Astrocyte of the cerebellum (primary cell): ENCODE measurements at regions not wholly inside any gene's neighbourhood (a gene's known extent, or its start where the extent isn't known, plus 50 kb on each side); places are given as distances from the start of the nearest gene placed in this dataset.

Experiments used
- DNase-seq: peaks from one replicate; pipeline ENCODE4 v3.0.0-alpha.2; 2011; ENCODE audit warnings: low read depth
- H3K4me3 ChIP-seq: 2 replicates; pipeline ENCODE4 v1.5.1; 2011; ENCODE audit warnings: mild to moderate bottlenecking, low read depth, low read length, moderate library complexity
- in situ Hi-C: cut with HindIII; loops from 2 replicates; pipeline ENCODE4 v1.10.0; 2017; ENCODE audit warnings: low sequenced_read_pairs
- TF ChIP-seq, protein P1 (sequence below): IDR thresholded peaks from 2 replicates; pipeline ENCODE4 v1.5.1; 2012; ENCODE audit warnings: low read length, low read depth, moderate library complexity, mild to moderate bottlenecking; ENCODE audit errors: missing control alignments

GRCh38 chr2:144210076-144210475 is 309.8 kb downstream of the ZEB2 start:
- TF ChIP-seq, protein P1, sequence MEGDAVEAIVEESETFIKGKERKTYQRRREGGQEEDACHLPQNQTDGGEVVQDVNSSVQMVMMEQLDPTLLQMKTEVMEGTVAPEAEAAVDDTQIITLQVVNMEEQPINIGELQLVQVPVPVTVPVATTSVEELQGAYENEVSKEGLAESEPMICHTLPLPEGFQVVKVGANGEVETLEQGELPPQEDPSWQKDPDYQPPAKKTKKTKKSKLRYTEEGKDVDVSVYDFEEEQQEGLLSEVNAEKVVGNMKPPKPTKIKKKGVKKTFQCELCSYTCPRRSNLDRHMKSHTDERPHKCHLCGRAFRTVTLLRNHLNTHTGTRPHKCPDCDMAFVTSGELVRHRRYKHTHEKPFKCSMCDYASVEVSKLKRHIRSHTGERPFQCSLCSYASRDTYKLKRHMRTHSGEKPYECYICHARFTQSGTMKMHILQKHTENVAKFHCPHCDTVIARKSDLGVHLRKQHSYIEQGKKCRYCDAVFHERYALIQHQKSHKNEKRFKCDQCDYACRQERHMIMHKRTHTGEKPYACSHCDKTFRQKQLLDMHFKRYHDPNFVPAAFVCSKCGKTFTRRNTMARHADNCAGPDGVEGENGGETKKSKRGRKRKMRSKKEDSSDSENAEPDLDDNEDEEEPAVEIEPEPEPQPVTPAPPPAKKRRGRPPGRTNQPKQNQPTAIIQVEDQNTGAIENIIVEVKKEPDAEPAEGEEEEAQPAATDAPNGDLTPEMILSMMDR, result no peak
- in situ Hi-C loops, result no loop called here
- no peak for DNase-seq
- no peak overlapping the region for H3K4me3 ChIP-seq

- TF ChIP-seq, protein P1, result no peak
- no peak for DNase-seq
- in situ Hi-C loops, result no loop called here
- H3K4me3 ChIP-seq, result no peak overlapping the region
Observed at GRCh38 chr2:144208924-144209323, 311.0 kb downstream of the ZEB2 start.

GRCh38 chr2:144206019-144206418 is 313.9 kb downstream of the ZEB2 start:
- H3K4me3 ChIP-seq, result no peak overlapping the region
- in situ Hi-C loops, result no loop called here
- no peak for DNase-seq
- TF ChIP-seq, protein P1, result no peak

DNA sequence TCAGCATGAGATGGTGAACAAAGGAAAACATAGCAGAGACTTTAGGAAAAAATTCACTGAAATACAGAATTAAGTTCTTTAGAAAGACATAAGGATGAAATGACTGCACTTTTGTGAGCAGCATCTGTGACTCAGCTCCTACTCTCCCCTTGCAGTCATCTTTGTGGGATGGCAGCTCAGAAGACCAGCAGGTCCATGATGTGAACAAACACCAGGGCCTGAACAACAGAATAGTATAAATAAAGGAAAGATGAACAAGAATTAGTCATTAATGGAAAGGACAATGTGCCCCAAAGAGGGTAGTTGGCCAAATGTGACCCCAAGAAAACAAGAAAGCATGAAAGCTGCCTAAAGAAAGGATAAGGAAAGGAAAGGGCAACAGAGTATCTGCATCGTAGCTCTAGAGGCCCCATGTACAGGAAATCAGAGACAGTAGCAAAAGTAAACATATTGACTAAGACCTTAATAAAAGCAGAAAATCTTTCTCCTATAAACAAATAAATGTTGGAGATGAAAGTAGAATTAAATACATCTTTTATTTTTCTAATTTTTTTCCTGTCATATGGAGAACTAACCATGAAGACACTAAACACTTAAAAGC is 318.0 kb downstream of the ZEB2 start:
- TF ChIP-seq, protein P1, result no peak
- H3K4me3 ChIP-seq, result no peak overlapping the region
- DNase-seq, result no peak
- in situ Hi-C loops, result no loop called here

DNA sequence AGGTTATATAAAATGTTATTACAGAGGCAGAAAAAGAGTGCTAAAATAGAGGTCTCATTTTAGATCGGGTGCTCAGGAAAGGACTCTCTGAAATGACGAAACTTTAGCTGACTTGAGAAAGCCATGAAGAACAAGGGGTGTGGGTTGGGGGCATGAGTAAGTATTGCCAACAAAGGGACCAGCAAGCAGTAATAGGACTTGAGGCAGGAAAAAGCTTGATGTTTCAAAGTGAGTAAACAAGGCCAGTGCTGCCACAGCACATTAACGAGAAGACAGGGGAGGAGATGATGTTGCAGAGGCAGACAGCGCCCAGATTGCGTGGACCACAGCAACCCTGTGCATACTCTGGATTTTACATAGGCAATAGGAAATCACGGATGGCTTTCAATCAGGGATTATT is 318.8 kb downstream of the ZEB2 start:
- in situ Hi-C loops, result no loop called here
- no peak for DNase-seq
- TF ChIP-seq, protein P1, result no peak

GRCh38 chr2:144198116-144198515 is 321.8 kb downstream of the ZEB2 start:
- TF ChIP-seq, protein P1, result no peak
- no peak for DNase-seq
- H3K4me3 ChIP-seq, result no peak overlapping the region
- in situ Hi-C loops, result no loop called here

More for the DNA sequence above, 318.8 kb downstream of the ZEB2 start:
- no peak overlapping the region for H3K4me3 ChIP-seq
